ENCODE measurements at regions not wholly inside any gene's neighbourhood (a gene's known extent, or its start where the extent isn't known, plus 50 kb on each side); places are given as distances from the start of the nearest gene placed in this dataset.

GRCh38 chr7:85509476-85509875 lies 322.6 kb upstream of the SEMA3D start:
- no peak overlapping the region for H3K27ac ChIP-seq (replicated peaks)
- H3K27me3 ChIP-seq (ENCODE audit: insufficient read depth, poor library complexity, severe bottlenecking) = no peaks in the 10 kb centered on the region
- no peak for DNase-seq (ENCODE audit: low read depth in 1 of 2, low spot score in 1 of 2)
- H3K4me3 ChIP-seq (replicated peaks; ENCODE audit: insufficient read depth, low read length) = no peak overlapping the region
- TF ChIP-seq GABPA (IDR thresholded peaks at IDR 0.05; ENCODE audit: low read depth) (no peak), REST (IDR thresholded peaks at IDR 0.05; ENCODE audit: insufficient replicate concordance, low read depth) (no peak), POLR2AphosphoS5 (IDR thresholded peaks at IDR 0.05; ENCODE audit: low read depth) (no peak), SPI1 (IDR thresholded peaks at IDR 0.05; ENCODE audit: borderline replicate concordance, low read depth) (no peak)
- TF ChIP-seq, protein P1, sequence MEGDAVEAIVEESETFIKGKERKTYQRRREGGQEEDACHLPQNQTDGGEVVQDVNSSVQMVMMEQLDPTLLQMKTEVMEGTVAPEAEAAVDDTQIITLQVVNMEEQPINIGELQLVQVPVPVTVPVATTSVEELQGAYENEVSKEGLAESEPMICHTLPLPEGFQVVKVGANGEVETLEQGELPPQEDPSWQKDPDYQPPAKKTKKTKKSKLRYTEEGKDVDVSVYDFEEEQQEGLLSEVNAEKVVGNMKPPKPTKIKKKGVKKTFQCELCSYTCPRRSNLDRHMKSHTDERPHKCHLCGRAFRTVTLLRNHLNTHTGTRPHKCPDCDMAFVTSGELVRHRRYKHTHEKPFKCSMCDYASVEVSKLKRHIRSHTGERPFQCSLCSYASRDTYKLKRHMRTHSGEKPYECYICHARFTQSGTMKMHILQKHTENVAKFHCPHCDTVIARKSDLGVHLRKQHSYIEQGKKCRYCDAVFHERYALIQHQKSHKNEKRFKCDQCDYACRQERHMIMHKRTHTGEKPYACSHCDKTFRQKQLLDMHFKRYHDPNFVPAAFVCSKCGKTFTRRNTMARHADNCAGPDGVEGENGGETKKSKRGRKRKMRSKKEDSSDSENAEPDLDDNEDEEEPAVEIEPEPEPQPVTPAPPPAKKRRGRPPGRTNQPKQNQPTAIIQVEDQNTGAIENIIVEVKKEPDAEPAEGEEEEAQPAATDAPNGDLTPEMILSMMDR (IDR thresholded peaks at IDR 0.05; ENCODE audit: insufficient read depth, low read length) = no peak

- Histone ChIP-seq H3K27me3 (ENCODE audit: insufficient read depth, poor library complexity, severe bottlenecking) (no peaks in the 10 kb centered on the region), H3K4me3 (replicated peaks; ENCODE audit: insufficient read depth, low read length) (no peak overlapping the region), H3K27ac (replicated peaks) (no peak overlapping the region)
- TF ChIP-seq, protein P1 (IDR thresholded peaks at IDR 0.05; ENCODE audit: insufficient read depth, low read length) = no peak
- no peak for TF ChIP-seq POLR2AphosphoS5 (IDR thresholded peaks at IDR 0.05; ENCODE audit: low read depth)
- TF ChIP-seq GABPA (IDR thresholded peaks at IDR 0.05; ENCODE audit: low read depth) = no peak
- TF ChIP-seq SPI1 (IDR thresholded peaks at IDR 0.05; ENCODE audit: borderline replicate concordance, low read depth) = no peak
- no peak for TF ChIP-seq REST (IDR thresholded peaks at IDR 0.05; ENCODE audit: insufficient replicate concordance, low read depth)
- DNase-seq (ENCODE audit: low read depth in 1 of 2, low spot score in 1 of 2) = no peak
Measured at GRCh38 chr7:85508642-85509410, 322.0 kb upstream of the SEMA3D start.

GRCh38 chr7:85498031-85498430 lies 311.2 kb upstream of the SEMA3D start:
- no peaks in the 10 kb centered on the region for H3K27me3 ChIP-seq (ENCODE audit: insufficient read depth, poor library complexity, severe bottlenecking)

More at GRCh38 chr7:85498031-85498430, 311.2 kb upstream of the SEMA3D start:
- Histone ChIP-seq H3K27ac (replicated peaks) (no peak overlapping the region), H3K4me3 (replicated peaks; ENCODE audit: insufficient read depth, low read length) (no peak overlapping the region)
- TF ChIP-seq, protein P1 (IDR thresholded peaks at IDR 0.05; ENCODE audit: insufficient read depth, low read length) = no peak
- TF ChIP-seq SPI1 (IDR thresholded peaks at IDR 0.05; ENCODE audit: borderline replicate concordance, low read depth) (no peak), POLR2AphosphoS5 (IDR thresholded peaks at IDR 0.05; ENCODE audit: low read depth) (no peak), GABPA (IDR thresholded peaks at IDR 0.05; ENCODE audit: low read depth) (no peak), REST (IDR thresholded peaks at IDR 0.05; ENCODE audit: insufficient replicate concordance, low read depth) (no peak)
- no peak for DNase-seq (ENCODE audit: low read depth in 1 of 2, low spot score in 1 of 2)

Measured in HL-60 (cell line).